ENCODE measurements at regions not wholly inside any gene's neighbourhood (a gene's known extent, or its start where the extent isn't known, plus 50 kb on each side); places are given as distances from the start of the nearest gene placed in this dataset.

- TF ChIP-seq FOXA1 (IDR thresholded peaks at IDR 0.05) (no peak), LEF1 (IDR thresholded peaks at IDR 0.05; ENCODE audit: borderline replicate concordance) (no peak), L3MBTL2 (conservative IDR thresholded peaks at IDR 0.05) (no peak), SUZ12 (IDR thresholded peaks at IDR 0.05) (no peak), FOXM1 (IDR thresholded peaks at IDR 0.05; ENCODE audit: borderline replicate concordance) (no peak), CTBP1 (IDR thresholded peaks at IDR 0.05; ENCODE audit: borderline replicate concordance) (no peak), ELF4 (IDR thresholded peaks at IDR 0.05) (no peak), ARNT (IDR thresholded peaks at IDR 0.05) (no peak), HDGF (IDR thresholded peaks at IDR 0.05; ENCODE audit: borderline replicate concordance) (no peak)
- POLR2A ChIA-PET = no interaction called here
- no peak for DNase-seq (ENCODE audit: extremely low spot score)
Measured at GRCh38 chr3:132966374-132966773, 71.8 kb upstream of the TMEM108 start.

GRCh38 chr3:132964266-132964665 lies 73.9 kb upstream of the TMEM108 start:
- ChIA-PET CTCF (no interaction called here), POLR2A (no interaction called here)
- TF ChIP-seq FOXM1 (IDR thresholded peaks at IDR 0.05; ENCODE audit: borderline replicate concordance) (no peak), L3MBTL2 (conservative IDR thresholded peaks at IDR 0.05) (no peak), ARNT (IDR thresholded peaks at IDR 0.05) (no peak), ZNF384 (IDR thresholded peaks at IDR 0.05) (no peak), SP1 (IDR thresholded peaks at IDR 0.05) (no peak), SUZ12 (IDR thresholded peaks at IDR 0.05) (no peak), TARDBP (IDR thresholded peaks at IDR 0.05) (no peak)
- no peak for DNase-seq (ENCODE audit: extremely low spot score)

More at GRCh38 chr3:132966374-132966773, 71.8 kb upstream of the TMEM108 start:
- CTCF ChIA-PET = no interaction called here

- TF ChIP-seq HDGF (IDR thresholded peaks at IDR 0.05; ENCODE audit: borderline replicate concordance) (no peak), L3MBTL2 (conservative IDR thresholded peaks at IDR 0.05) (no peak), SP1 (IDR thresholded peaks at IDR 0.05) (no peak), TARDBP (IDR thresholded peaks at IDR 0.05) (no peak), BHLHE40 (IDR thresholded peaks at IDR 0.05; ENCODE audit: borderline replicate concordance) (no peak), ARNT (IDR thresholded peaks at IDR 0.05) (no peak), ZNF384 (IDR thresholded peaks at IDR 0.05) (no peak), PKNOX1 (IDR thresholded peaks at IDR 0.05) (no peak), LEF1 (IDR thresholded peaks at IDR 0.05; ENCODE audit: borderline replicate concordance) (no peak), FOXM1 (IDR thresholded peaks at IDR 0.05; ENCODE audit: borderline replicate concordance) (no peak), NFRKB (IDR thresholded peaks at IDR 0.05) (no peak), CTBP1 (IDR thresholded peaks at IDR 0.05; ENCODE audit: borderline replicate concordance) (no peak), FOXA1 (IDR thresholded peaks at IDR 0.05) (no peak), ELF4 (IDR thresholded peaks at IDR 0.05) (no peak), FOXK2 (IDR thresholded peaks at IDR 0.05) (no peak), SUZ12 (IDR thresholded peaks at IDR 0.05) (no peak)
- ChIA-PET CTCF (no interaction called here), POLR2A (no interaction called here)
- DNase-seq (ENCODE audit: extremely low spot score) = no peak
Measured at GRCh38 chr3:132963786-132964185, 74.4 kb upstream of the TMEM108 start.

- ChIA-PET POLR2A (no interaction called here), CTCF (no interaction called here)
- no peak for DNase-seq (ENCODE audit: extremely low spot score)
- no peak for TF ChIP-seq ZNF384 (IDR thresholded peaks at IDR 0.05)
- no peak for TF ChIP-seq PKNOX1 (IDR thresholded peaks at IDR 0.05)
- TF ChIP-seq SP1 (IDR thresholded peaks at IDR 0.05) = no peak
- TF ChIP-seq ELF4 (IDR thresholded peaks at IDR 0.05) = no peak
- TF ChIP-seq TARDBP (IDR thresholded peaks at IDR 0.05) = no peak
- TF ChIP-seq HDGF (IDR thresholded peaks at IDR 0.05; ENCODE audit: borderline replicate concordance) = no peak
- TF ChIP-seq BHLHE40 (IDR thresholded peaks at IDR 0.05; ENCODE audit: borderline replicate concordance) = no peak
- no peak for TF ChIP-seq FOXK2 (IDR thresholded peaks at IDR 0.05)
Measured at GRCh38 chr3:132961991-132962390, 76.2 kb upstream of the TMEM108 start.

- ChIA-PET POLR2A (no interaction called here), CTCF (no interaction called here)
- no peak for TF ChIP-seq FOXM1 (IDR thresholded peaks at IDR 0.05; ENCODE audit: borderline replicate concordance)
- TF ChIP-seq TARDBP (IDR thresholded peaks at IDR 0.05) = no peak
- TF ChIP-seq SUZ12 (IDR thresholded peaks at IDR 0.05) = no peak
- no peak for TF ChIP-seq L3MBTL2 (conservative IDR thresholded peaks at IDR 0.05)
- TF ChIP-seq SP1 (IDR thresholded peaks at IDR 0.05) = no peak
- no peak for TF ChIP-seq ARNT (IDR thresholded peaks at IDR 0.05)
- no peak for DNase-seq (ENCODE audit: extremely low spot score)
Measured at GRCh38 chr3:132953683-132954082, 84.5 kb upstream of the TMEM108 start.

GRCh38 chr3:132927896-132928295 lies 110.3 kb upstream of the TMEM108 start:
- TF ChIP-seq ARNT (IDR thresholded peaks at IDR 0.05) = no peak
- no peak for TF ChIP-seq CTBP1 (IDR thresholded peaks at IDR 0.05; ENCODE audit: borderline replicate concordance)
- TF ChIP-seq SUZ12 (IDR thresholded peaks at IDR 0.05) = no peak
- no peak for TF ChIP-seq HDGF (IDR thresholded peaks at IDR 0.05; ENCODE audit: borderline replicate concordance)
- TF ChIP-seq FOXA1 (IDR thresholded peaks at IDR 0.05) = no peak
- no peak for TF ChIP-seq PKNOX1 (IDR thresholded peaks at IDR 0.05)
- no peak for TF ChIP-seq LEF1 (IDR thresholded peaks at IDR 0.05; ENCODE audit: borderline replicate concordance)
- no peak for TF ChIP-seq BHLHE40 (IDR thresholded peaks at IDR 0.05; ENCODE audit: borderline replicate concordance)
- no peak for TF ChIP-seq NFRKB (IDR thresholded peaks at IDR 0.05)
- no peak for DNase-seq (ENCODE audit: extremely low spot score)
- ChIA-PET POLR2A (no interaction called here), CTCF (no interaction called here)

- DNase-seq (ENCODE audit: extremely low spot score) = no peak
- ChIA-PET CTCF (no interaction called here), POLR2A (no interaction called here)
- TF ChIP-seq TARDBP (IDR thresholded peaks at IDR 0.05) = no peak
- no peak for TF ChIP-seq FOXA1 (IDR thresholded peaks at IDR 0.05)
- no peak for TF ChIP-seq L3MBTL2 (conservative IDR thresholded peaks at IDR 0.05)
- no peak for TF ChIP-seq ELF4 (IDR thresholded peaks at IDR 0.05)
- no peak for TF ChIP-seq CTBP1 (IDR thresholded peaks at IDR 0.05; ENCODE audit: borderline replicate concordance)
- no peak for TF ChIP-seq PKNOX1 (IDR thresholded peaks at IDR 0.05)
- no peak for TF ChIP-seq ZNF384 (IDR thresholded peaks at IDR 0.05)
- TF ChIP-seq HDGF (IDR thresholded peaks at IDR 0.05; ENCODE audit: borderline replicate concordance) = no peak
Measured at GRCh38 chr3:132926098-132926497, 112.1 kb upstream of the TMEM108 start.
